GM23338 (cell line): ENCODE measurements at regions not wholly inside any gene's neighbourhood (a gene's known extent, or its start where the extent isn't known, plus 50 kb on each side); places are given as distances from the start of the nearest gene placed in this dataset.

Experiments used
- ATAC-seq: fragments of 200-7000 bp; cut with Tn5 transposase; 3 replicates; pipeline ENCODE4 v1.9.1; 2020
- DNase-seq: peaks from one replicate; pipeline ENCODE4 v3.0.0-alpha.2; 2015; ENCODE audit warnings: low spot score
- H2AFZ ChIP-seq: fragments of 200-600 bp; sonication (generic); 2 replicates; pipeline ENCODE4 v1.8.0; 2016; ENCODE audit warnings: antibody characterized with exemption, mild to moderate bottlenecking, moderate library complexity
- H3F3A ChIP-seq: fragments of 200-600 bp; sonication (generic); replicated peaks from 2 replicates; pipeline ENCODE4 v1.8.0; 2017; ENCODE audit warnings: antibody characterized with exemption, mixed run types, low read depth
- H3K27ac ChIP-seq: fragments of 200-600 bp; sonication (generic); 2 replicates; pipeline ENCODE4 v1.6.1; 2016; ENCODE audit warnings: low read depth
- H3K27me3 ChIP-seq: fragments of 200-600 bp; sonication (generic); 2 replicates; pipeline ENCODE4 v1.8.0; 2016; ENCODE audit warnings: mild to moderate bottlenecking, mixed run types, moderate library complexity; ENCODE audit not compliant: insufficient read depth
- H3K36me3 ChIP-seq: fragments of 200-600 bp; sonication (generic); 2 replicates; pipeline ENCODE4 v1.8.0; 2016; ENCODE audit warnings: mild to moderate bottlenecking; ENCODE audit not compliant: insufficient read depth
- H3K4me1 ChIP-seq: fragments of 200-600 bp; sonication (generic); 2 replicates; pipeline ENCODE4 v1.8.0; 2016; ENCODE audit warnings: mild to moderate bottlenecking, moderate library complexity; ENCODE audit not compliant: insufficient read depth
- H3K4me2 ChIP-seq: fragments of 200-600 bp; sonication (generic); 2 replicates; pipeline ENCODE4 v1.7.1; 2017; ENCODE audit warnings: mixed run types
- H3K4me3 ChIP-seq: fragments of 200-600 bp; sonication (generic); 2 replicates; pipeline ENCODE4 v1.6.1; 2016; ENCODE audit warnings: mixed run types
- H3K79me2 ChIP-seq: fragments of 200-600 bp; sonication (generic); replicated peaks from 2 replicates; pipeline ENCODE4 v1.8.0; 2017; ENCODE audit warnings: mild to moderate bottlenecking; ENCODE audit not compliant: insufficient read depth
- H3K9me2 ChIP-seq: fragments of 200-600 bp; sonication (generic); 2 replicates; pipeline ENCODE4 v1.8.0; 2017; ENCODE audit not compliant: insufficient read depth
- H4K20me1 ChIP-seq: fragments of 200-600 bp; sonication (generic); replicated peaks from 2 replicates; pipeline ENCODE4 v1.8.0; 2017; ENCODE audit warnings: mild to moderate bottlenecking; ENCODE audit not compliant: insufficient read depth
- H3K27ac Mint-ChIP-seq: 2 replicates; pipeline ENCODE4 v1.8.0; 2020; ENCODE audit warnings: inconsistent platforms, mild to moderate bottlenecking, moderate library complexity, mixed read lengths
- H3K27me3 Mint-ChIP-seq: 3 replicates; pipeline ENCODE4 v1.8.0; 2022; ENCODE audit warnings: low read depth, mild to moderate bottlenecking, moderate library complexity, mixed read lengths, inconsistent platforms; ENCODE audit not compliant: insufficient read depth, poor library complexity
- H3K36me3 Mint-ChIP-seq: 3 replicates; pipeline ENCODE4 v1.8.0; 2021; ENCODE audit warnings: low read depth, mild to moderate bottlenecking, inconsistent platforms, moderate library complexity, mixed read lengths
- H3K4me1 Mint-ChIP-seq: 3 replicates; pipeline ENCODE4 v1.8.0; 2020; ENCODE audit warnings: mild to moderate bottlenecking, inconsistent platforms, mixed read lengths
- H3K4me3 Mint-ChIP-seq: 3 replicates; pipeline ENCODE4 v1.8.0; 2021; ENCODE audit warnings: moderate library complexity, mild to moderate bottlenecking, inconsistent platforms, mixed read lengths
- H3K9me3 Mint-ChIP-seq: 3 replicates; pipeline ENCODE4 v1.8.0; 2020; ENCODE audit warnings: moderate library complexity, mild to moderate bottlenecking, inconsistent platforms, mixed read lengths
- CREB1 ChIP-seq: fragments of 250-450 bp; sonication (Bioruptor Pico); IDR thresholded peaks from 2 replicates; pipeline ENCODE4 v1.5.0; 2020; ENCODE audit warnings: low read depth, mild to moderate bottlenecking, moderate library complexity
- ETS1 ChIP-seq: IDR thresholded peaks from 2 replicates; pipeline ENCODE4 v1.6.1; 2016; ENCODE audit warnings: antibody characterized with exemption
- EZH2 ChIP-seq: fragments of 200-600 bp; sonication (generic); IDR thresholded peaks from one replicate; pipeline ENCODE4 v1.8.0; 2017; ENCODE audit warnings: antibody characterized with exemption, mild to moderate bottlenecking, low read depth; ENCODE audit not compliant: unreplicated experiment
- EZH2phosphoT487 ChIP-seq: fragments of 200-600 bp; sonication (generic); IDR thresholded peaks from one replicate; pipeline ENCODE4 v1.8.1; 2018; ENCODE audit warnings: antibody characterized with exemption; ENCODE audit not compliant: unreplicated experiment
- JUNB ChIP-seq: IDR thresholded peaks from one replicate; pipeline ENCODE4 v1.6.1; 2016; ENCODE audit warnings: antibody characterized with exemption; ENCODE audit not compliant: unreplicated experiment
- POLR2AphosphoS5 ChIP-seq: IDR thresholded peaks from 2 replicates; pipeline ENCODE4 v1.6.1; 2016; ENCODE audit warnings: antibody characterized with exemption, low read depth
- STAT1 ChIP-seq: IDR thresholded peaks from one replicate; pipeline ENCODE4 v1.6.1; 2016; ENCODE audit warnings: antibody characterized with exemption; ENCODE audit not compliant: unreplicated experiment
- ZNF114 ChIP-seq: fragments of 250-450 bp; sonication (Bioruptor Pico); IDR thresholded peaks from 2 replicates; pipeline ENCODE4 v1.5.0; 2020; ENCODE audit warnings: mild to moderate bottlenecking, moderate library complexity
- ZNF331 ChIP-seq: fragments of 250-450 bp; sonication (Bioruptor Pico); IDR thresholded peaks from 2 replicates; pipeline ENCODE4 v1.5.0; 2020; ENCODE audit warnings: low read depth, mild to moderate bottlenecking, moderate library complexity
- ZNF462 ChIP-seq: fragments of 250-450 bp; sonication (Bioruptor Pico); IDR thresholded peaks from 2 replicates; pipeline ENCODE4 v1.5.0; 2020; ENCODE audit warnings: mild to moderate bottlenecking, moderate library complexity

GRCh38 chr17:79176792-79177601 is 102.4 kb downstream of the ENGASE start:
- H3K4me1 ChIP-seq, result no peaks in the 10 kb centered on the region
- H3F3A ChIP-seq, result 0 out of 2 replicates have a peak, but pooled peaks cover 4% of the 10 kb centered on the region
- no peak overlapping the region for H3K4me2 ChIP-seq
- Mint-ChIP-seq H3K27me3 (peaks cover 15% of the 10 kb centered on the region), H3K4me3 (no peak overlapping the region), H3K4me1 (peaks cover 15% of the 10 kb centered on the region), H3K36me3 (no peaks in the 10 kb centered on the region), H3K9me3 (no peaks in the 10 kb centered on the region), H3K27ac (no peak overlapping the region; the same call in 1 of the 2 replicates)
- no peaks in the 10 kb centered on the region for H4K20me1 ChIP-seq
- DNase-seq (no peak), ATAC-seq (peak; percentile 35)
- H3K4me3 ChIP-seq, result no peak overlapping the region
- H3K79me2 ChIP-seq, result 0 out of 2 replicates have a peak, but pooled peaks cover 8% of the 10 kb centered on the region
- no peaks in the 10 kb centered on the region for H3K9me2 ChIP-seq
- H3K27ac ChIP-seq, result no peak overlapping the region
- H3K27me3 ChIP-seq, result no peaks in the 10 kb centered on the region
- no peaks in the 10 kb centered on the region for H3K36me3 ChIP-seq
- no peak overlapping the region for H2AFZ ChIP-seq
- TF ChIP-seq ZNF114, result no peak
- TF ChIP-seq STAT1, result no peak
- no peak for TF ChIP-seq ZNF331 (CRISPR knock-in tag)

GRCh38 chr17:79174905-79175856 is 100.6 kb downstream of the ENGASE start:
- H3K36me3 ChIP-seq, result no peaks in the 10 kb centered on the region
- H3K9me2 ChIP-seq, result no peaks in the 10 kb centered on the region
- H2AFZ ChIP-seq, result no peak overlapping the region
- no peaks in the 10 kb centered on the region for H4K20me1 ChIP-seq
- DNase-seq (no peak), ATAC-seq (no peak)
- no peak overlapping the region for H3K27ac ChIP-seq
- peaks cover 2% of the 10 kb centered on the region for H3K27me3 Mint-ChIP-seq
- H3K4me3 Mint-ChIP-seq, result no peak overlapping the region
- peaks cover 8% of the 10 kb centered on the region for H3K4me1 Mint-ChIP-seq
- no peaks in the 10 kb centered on the region for H3K9me3 Mint-ChIP-seq
- H3K4me3 ChIP-seq, result no peak overlapping the region
- no peak overlapping the region for H3K4me2 ChIP-seq
- no peaks in the 10 kb centered on the region for H3K27me3 ChIP-seq
- no peaks in the 10 kb centered on the region for H3F3A ChIP-seq
- H3K36me3 Mint-ChIP-seq, result no peaks in the 10 kb centered on the region
- H3K27ac Mint-ChIP-seq, result no peak overlapping the region
- H3K4me1 ChIP-seq, result no peaks in the 10 kb centered on the region
- 0 out of 2 replicates have a peak, but pooled peaks cover 8% of the 10 kb centered on the region for H3K79me2 ChIP-seq
- no peak for TF ChIP-seq ZNF462
- TF ChIP-seq CREB1 (CRISPR knock-in tag), result no peak
- TF ChIP-seq EZH2, result no peak
- no peak for TF ChIP-seq ZNF114
- no peak for TF ChIP-seq STAT1
- TF ChIP-seq POLR2AphosphoS5, result no peak
- TF ChIP-seq EZH2phosphoT487, result no peak
- TF ChIP-seq JUNB, result no peak
- no peak for TF ChIP-seq ZNF331 (CRISPR knock-in tag)
- TF ChIP-seq ETS1, result no peak
